PC-3 (cell line): ENCODE measurements at regions not wholly inside any gene's neighbourhood (a gene's known extent, or its start where the extent isn't known, plus 50 kb on each side); places are given as distances from the start of the nearest gene placed in this dataset.

ENCODE experiments used
- ATAC-seq: fragments of 200-7000 bp; cut with Tn5 transposase; 2 replicates; pipeline ENCODE4 v1.9.1; 2020; ENCODE audit warnings: mild to moderate bottlenecking, moderate library complexity
- BruUV-seq: library from RNA; stranded (reverse); fragments of 400-500 nt; replicated peaks from 2 replicates; lab custom pipeline; 2021; lab: Mats Ljungman, UMichigan
- CTCF ChIA-PET: fragments of 300-600 bp; sonication (Branson Sonifier 250); formaldehyde crosslinking; loops from one replicate; lab custom pipeline; 2022; ENCODE audit warnings: antibody characterized with exemption; lab: Charles Lee
- POLR2A ChIA-PET: fragments of 300-600 bp; sonication (Branson Sonifier 250); formaldehyde crosslinking; loops from one replicate; lab custom pipeline; 2022; ENCODE audit warnings: antibody characterized with exemption; ENCODE audit not compliant: unreplicated experiment; lab: Charles Lee
- DNase-seq: peaks from one replicate; pipeline ENCODE4 v3.0.0-alpha.2; 2015
- H2AFZ ChIP-seq: fragments of 300-600 bp; sonication (generic); 2 replicates; pipeline ENCODE4 v1.6.0; 2016; ENCODE audit warnings: antibody characterized with exemption, low read length
- H3F3A ChIP-seq: fragments of 300-600 bp; sonication (generic); one replicate; pipeline ENCODE4 v1.6.0; 2017; ENCODE audit warnings: antibody characterized with exemption, low read length, control low read depth, mild to moderate bottlenecking; ENCODE audit not compliant: unreplicated experiment
- H3K27ac ChIP-seq: fragments of 300-600 bp; sonication (generic); 2 replicates; pipeline ENCODE4 v1.5.1; 2016; ENCODE audit warnings: mild to moderate bottlenecking, low read length
- H3K27me3 ChIP-seq: fragments of 300-600 bp; sonication (generic); 2 replicates; pipeline ENCODE4 v1.6.1; 2016; ENCODE audit warnings: low read length, mixed read lengths
- H3K36me3 ChIP-seq: fragments of 300-600 bp; sonication (generic); 2 replicates; pipeline ENCODE4 v1.6.1; 2016; ENCODE audit warnings: low read depth, mixed run types, low read length, mixed read lengths
- H3K4me1 ChIP-seq: fragments of 300-600 bp; sonication (generic); 2 replicates; pipeline ENCODE4 v1.5.1; 2016; ENCODE audit warnings: low read length; ENCODE audit not compliant: insufficient read depth
- H3K4me2 ChIP-seq: fragments of 300-600 bp; sonication (generic); 2 replicates; pipeline ENCODE4 v1.6.0; 2016; ENCODE audit warnings: low read length
- H3K4me3 ChIP-seq: fragments of 300-600 bp; sonication (generic); 2 replicates; pipeline ENCODE4 v1.5.1; 2016; ENCODE audit warnings: mild to moderate bottlenecking, low read length, mixed read lengths
- H3K79me2 ChIP-seq: fragments of 300-600 bp; sonication (generic); 2 replicates; pipeline ENCODE4 v1.6.1; 2017; ENCODE audit warnings: low read length, mixed read lengths
- H3K9ac ChIP-seq: fragments of 300-600 bp; sonication (generic); 2 replicates; pipeline ENCODE4 v1.6.0; 2016; ENCODE audit warnings: mild to moderate bottlenecking, low read length
- H3K9me2 ChIP-seq: fragments of 300-600 bp; sonication (generic); replicated peaks from 2 replicates; pipeline ENCODE4 v1.6.1; 2016; ENCODE audit warnings: mixed run types, low read length, mixed read lengths
- H3K9me3 ChIP-seq: fragments of 300-600 bp; sonication (generic); 2 replicates; pipeline ENCODE4 v1.6.1; 2016; ENCODE audit warnings: low read length, mixed read lengths
- H4K20me1 ChIP-seq: fragments of 300-600 bp; sonication (generic); 2 replicates; pipeline ENCODE4 v1.6.1; 2016; ENCODE audit warnings: low read length, mixed read lengths
- EZH2 ChIP-seq: fragments of 300-600 bp; sonication (generic); IDR thresholded peaks from one replicate; pipeline ENCODE4 v1.6.1; 2017; ENCODE audit warnings: antibody characterized with exemption, mild to moderate bottlenecking, low read length; ENCODE audit not compliant: unreplicated experiment
- EZH2phosphoT487 ChIP-seq: fragments of 300-600 bp; sonication (generic); IDR thresholded peaks from 2 replicates; pipeline ENCODE4 v1.6.1; 2018; ENCODE audit warnings: mild to moderate bottlenecking, antibody characterized with exemption, low read length, borderline replicate concordance
- intact Hi-C: fragments of 100-400 bp; cut with micrococcal nuclease; formaldehyde crosslinking; loops from 2 replicates; pipeline ENCODE4 v1.9.0; 2023
- TF ChIP-seq, protein P1 (sequence below): fragments of 300-600 bp; sonication (generic); conservative IDR thresholded peaks from 2 replicates; pipeline ENCODE4 v1.5.1; 2017; ENCODE audit warnings: antibody characterized with exemption, low read depth, mild to moderate bottlenecking, low read length

- no TSS peak for BruUV-seq
- no peaks in the 10 kb centered on the region for H3K4me1 ChIP-seq
- no peak overlapping the region for H3K9ac ChIP-seq
Measured at GRCh38 chr18:73059280-73059679, 191.5 kb upstream of the NETO1 start.

GRCh38 chr18:73047688-73048087 lies 179.9 kb upstream of the NETO1 start:
- no TSS peak for BruUV-seq
- Histone ChIP-seq H3K9me2 (no peaks in the 10 kb centered on the region), H3K27ac (no peak overlapping the region), H3K4me2 (no peak overlapping the region), H3K27me3 (no peaks in the 10 kb centered on the region), H3K79me2 (no peaks in the 10 kb centered on the region), H4K20me1 (no peaks in the 10 kb centered on the region), H3K9ac (no peak overlapping the region), H3F3A (no peaks in the 10 kb centered on the region), H3K9me3 (no peaks in the 10 kb centered on the region), H3K4me1 (no peaks in the 10 kb centered on the region), H3K36me3 (no peaks in the 10 kb centered on the region), H2AFZ (no peak overlapping the region), H3K4me3 (no peak overlapping the region)
- ChIA-PET POLR2A (no interaction called here), CTCF (no interaction called here)
- DNase-seq (peak; percentile 24), ATAC-seq (peak; percentile 76)
- intact Hi-C loops, result loop anchor here (5.0 kb wide), 1 partner anchor 235 kb away; no protein-coding TSS in a partner anchor
- TF ChIP-seq EZH2phosphoT487 (no peak), EZH2 (no peak)
- TF ChIP-seq, protein P1, sequence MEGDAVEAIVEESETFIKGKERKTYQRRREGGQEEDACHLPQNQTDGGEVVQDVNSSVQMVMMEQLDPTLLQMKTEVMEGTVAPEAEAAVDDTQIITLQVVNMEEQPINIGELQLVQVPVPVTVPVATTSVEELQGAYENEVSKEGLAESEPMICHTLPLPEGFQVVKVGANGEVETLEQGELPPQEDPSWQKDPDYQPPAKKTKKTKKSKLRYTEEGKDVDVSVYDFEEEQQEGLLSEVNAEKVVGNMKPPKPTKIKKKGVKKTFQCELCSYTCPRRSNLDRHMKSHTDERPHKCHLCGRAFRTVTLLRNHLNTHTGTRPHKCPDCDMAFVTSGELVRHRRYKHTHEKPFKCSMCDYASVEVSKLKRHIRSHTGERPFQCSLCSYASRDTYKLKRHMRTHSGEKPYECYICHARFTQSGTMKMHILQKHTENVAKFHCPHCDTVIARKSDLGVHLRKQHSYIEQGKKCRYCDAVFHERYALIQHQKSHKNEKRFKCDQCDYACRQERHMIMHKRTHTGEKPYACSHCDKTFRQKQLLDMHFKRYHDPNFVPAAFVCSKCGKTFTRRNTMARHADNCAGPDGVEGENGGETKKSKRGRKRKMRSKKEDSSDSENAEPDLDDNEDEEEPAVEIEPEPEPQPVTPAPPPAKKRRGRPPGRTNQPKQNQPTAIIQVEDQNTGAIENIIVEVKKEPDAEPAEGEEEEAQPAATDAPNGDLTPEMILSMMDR, result no peak

More at GRCh38 chr18:73059280-73059679, 191.5 kb upstream of the NETO1 start:
- TF ChIP-seq, protein P1, result no peak
- TF ChIP-seq EZH2, result no peak
- no peak for TF ChIP-seq EZH2phosphoT487
- no peaks in the 10 kb centered on the region for H3K27me3 ChIP-seq
- H3K79me2 ChIP-seq, result no peaks in the 10 kb centered on the region
- no peaks in the 10 kb centered on the region; the same call in 1 of the 2 replicates for H3K9me2 ChIP-seq
- no peak overlapping the region for H2AFZ ChIP-seq
- intact Hi-C loops, result no loop called here
- no peaks in the 10 kb centered on the region for H4K20me1 ChIP-seq
- no peak overlapping the region for H3K4me2 ChIP-seq
- no peaks in the 10 kb centered on the region for H3K9me3 ChIP-seq
- ATAC-seq (no peak), DNase-seq (no peak)
- H3K27ac ChIP-seq, result no peak overlapping the region
- H3F3A ChIP-seq, result no peaks in the 10 kb centered on the region
- CTCF ChIA-PET, result no interaction called here
- H3K36me3 ChIP-seq, result no peaks in the 10 kb centered on the region
- POLR2A ChIA-PET, result no interaction called here
- H3K4me3 ChIP-seq, result no peak overlapping the region

GRCh38 chr18:73045037-73045436 lies 177.2 kb upstream of the NETO1 start:
- DNase-seq (no peak), ATAC-seq (no peak)
- H3K9me2 ChIP-seq, result no peaks in the 10 kb centered on the region
- H3K79me2 ChIP-seq, result no peaks in the 10 kb centered on the region
- H3K36me3 ChIP-seq, result no peaks in the 10 kb centered on the region
- no TSS peak for BruUV-seq
- no peak overlapping the region for H3K9ac ChIP-seq
- CTCF ChIA-PET, result no interaction called here
- no peaks in the 10 kb centered on the region for H4K20me1 ChIP-seq
- H3K27me3 ChIP-seq, result no peaks in the 10 kb centered on the region
- POLR2A ChIA-PET, result no interaction called here
- no peak overlapping the region for H2AFZ ChIP-seq
- intact Hi-C loops, result loop anchor here (5.0 kb wide), 1 partner anchor 237 kb away; no protein-coding TSS in a partner anchor
- H3K4me3 ChIP-seq, result no peak overlapping the region
- TF ChIP-seq, protein P1, result no peak
- TF ChIP-seq EZH2phosphoT487 (no peak), EZH2 (no peak)
- no peak overlapping the region for H3K27ac ChIP-seq
- H3K4me1 ChIP-seq, result no peaks in the 10 kb centered on the region
- no peaks in the 10 kb centered on the region for H3F3A ChIP-seq
- H3K4me2 ChIP-seq, result no peak overlapping the region
- H3K9me3 ChIP-seq, result no peaks in the 10 kb centered on the region
